Body of pancreas (tissue), 4 donors: ENCODE measurements at regions not wholly inside any gene's neighbourhood (a gene's known extent, or its start where the extent isn't known, plus 50 kb on each side); places are given as distances from the start of the nearest gene placed in this dataset.

ENCODE experiments used
- ATAC-seq: fragments of 150-250 bp; one replicate; pipeline ENCODE4 v1.9.1; 2016
- DNase-seq, 4 donors: peaks; one replicate each; pipeline ENCODE4 v3.0.0-alpha.2; 2019
- H3K27ac ChIP-seq, 4 donors: fragments of 200-600 bp; sonication (generic); 1 replicate in 3 of 4; 2 replicates in 1 of 4; pipeline versions ENCODE4 v1.5.1 to v1.6.1; 2016 to 2019; ENCODE audit warnings: mild to moderate bottlenecking in 1 of 4, mixed read lengths in 1 of 4, moderate library complexity in 1 of 4
- H3K27me3 ChIP-seq, 2 donors: fragments of 200-600 bp; sonication (generic); one replicate each; pipeline ENCODE4 v1.6.0; 2016; ENCODE audit warnings: mild to moderate bottlenecking in 1 of 2
- H3K36me3 ChIP-seq, 2 donors: fragments of 200-600 bp; sonication (generic); replicated peaks in 1 of 2; 2 replicates each; pipeline ENCODE4 v1.5.1; 2016; ENCODE audit warnings: low read depth in 2 of 2; ENCODE audit not compliant: insufficient read depth in 1 of 2
- H3K4me1 ChIP-seq: fragments of 200-600 bp; sonication (generic); one replicate; pipeline ENCODE4 v1.6.0; 2016
- H3K4me3 ChIP-seq, 2 donors: fragments of 200-600 bp; sonication (generic); 1 replicate in 1 of 2; 2 replicates in 1 of 2; pipeline ENCODE4 v1.5.1; 2016 to 2019
- H3K9me3 ChIP-seq, 3 donors: fragments of 200-600 bp; sonication (generic); 1 replicate in 2 of 3; 2 replicates in 1 of 3; pipeline ENCODE4 v1.5.1; 2016
- POLR2A ChIP-seq, 3 donors: fragments of 450-650 bp; IDR thresholded peaks; one replicate each; pipeline ENCODE4 v1.6.1; 2016; ENCODE audit warnings: antibody characterized with exemption in 3 of 3, mild to moderate bottlenecking in 2 of 3
- WGBS, 2 donors: methylation state at CpG; one replicate each; pipeline ENCODE4 v1.1.5; 2017; 5-methylcytosine and 5-hydroxymethylcytosine counted together
- intact Hi-C: fragments of 100-400 bp; cut with DNase I; formaldehyde crosslinking; loops from one replicate; pipeline ENCODE4 v1.15.1; 2023
- TF ChIP-seq, protein P1 (sequence below), 7 experiments: fragments of 450-650 bp in 4 of 7; fragments of 200-600 bp in 3 of 7; sonication (generic) in 3 of 7; IDR thresholded peaks; one replicate each; pipeline ENCODE4 v1.5.1; 2016 to 2019; ENCODE audit warnings: antibody characterized with exemption in 7 of 7

DNA sequence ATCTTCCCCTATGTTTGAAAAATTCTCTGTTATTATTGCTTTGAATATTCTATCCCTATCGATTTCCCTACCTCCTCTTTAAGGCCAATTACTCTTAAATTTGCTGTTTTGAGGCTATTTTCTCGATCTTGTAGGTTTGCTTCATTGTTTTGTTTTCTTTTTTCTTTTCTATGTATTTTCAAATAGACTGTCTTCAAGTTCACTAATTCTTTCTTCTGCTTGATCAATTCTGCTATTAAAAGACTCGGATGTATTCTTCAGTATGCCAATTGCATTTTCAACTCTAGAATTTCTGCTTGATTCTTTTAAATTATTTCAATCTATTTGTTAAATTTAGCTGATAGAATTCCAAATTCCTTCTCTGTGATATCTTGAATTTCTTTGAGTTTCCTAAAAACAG is 144.0 kb upstream of the NANOGP8 start:
- Histone ChIP-seq H3K4me1 (no peaks in the 10 kb centered on the region), H3K36me3 (no peaks in the 10 kb centered on the region), H3K9me3 (no peaks in the 10 kb centered on the region), H3K4me3 (no peak overlapping the region), H3K27me3 (no peaks in the 10 kb centered on the region), H3K27ac (no peak overlapping the region)
- 80 to 93% methylated on average over 3 of the region's 3 CpGs for WGBS, 2 donors
- TF ChIP-seq POLR2A (IDR thresholded peaks at IDR 0.05) = no peak
- TF ChIP-seq, protein P1, sequence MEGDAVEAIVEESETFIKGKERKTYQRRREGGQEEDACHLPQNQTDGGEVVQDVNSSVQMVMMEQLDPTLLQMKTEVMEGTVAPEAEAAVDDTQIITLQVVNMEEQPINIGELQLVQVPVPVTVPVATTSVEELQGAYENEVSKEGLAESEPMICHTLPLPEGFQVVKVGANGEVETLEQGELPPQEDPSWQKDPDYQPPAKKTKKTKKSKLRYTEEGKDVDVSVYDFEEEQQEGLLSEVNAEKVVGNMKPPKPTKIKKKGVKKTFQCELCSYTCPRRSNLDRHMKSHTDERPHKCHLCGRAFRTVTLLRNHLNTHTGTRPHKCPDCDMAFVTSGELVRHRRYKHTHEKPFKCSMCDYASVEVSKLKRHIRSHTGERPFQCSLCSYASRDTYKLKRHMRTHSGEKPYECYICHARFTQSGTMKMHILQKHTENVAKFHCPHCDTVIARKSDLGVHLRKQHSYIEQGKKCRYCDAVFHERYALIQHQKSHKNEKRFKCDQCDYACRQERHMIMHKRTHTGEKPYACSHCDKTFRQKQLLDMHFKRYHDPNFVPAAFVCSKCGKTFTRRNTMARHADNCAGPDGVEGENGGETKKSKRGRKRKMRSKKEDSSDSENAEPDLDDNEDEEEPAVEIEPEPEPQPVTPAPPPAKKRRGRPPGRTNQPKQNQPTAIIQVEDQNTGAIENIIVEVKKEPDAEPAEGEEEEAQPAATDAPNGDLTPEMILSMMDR (IDR thresholded peaks at IDR 0.05) = no peak
- intact Hi-C loops = no loop called here
- DNase-seq (no peak), ATAC-seq (no peak)

DNA sequence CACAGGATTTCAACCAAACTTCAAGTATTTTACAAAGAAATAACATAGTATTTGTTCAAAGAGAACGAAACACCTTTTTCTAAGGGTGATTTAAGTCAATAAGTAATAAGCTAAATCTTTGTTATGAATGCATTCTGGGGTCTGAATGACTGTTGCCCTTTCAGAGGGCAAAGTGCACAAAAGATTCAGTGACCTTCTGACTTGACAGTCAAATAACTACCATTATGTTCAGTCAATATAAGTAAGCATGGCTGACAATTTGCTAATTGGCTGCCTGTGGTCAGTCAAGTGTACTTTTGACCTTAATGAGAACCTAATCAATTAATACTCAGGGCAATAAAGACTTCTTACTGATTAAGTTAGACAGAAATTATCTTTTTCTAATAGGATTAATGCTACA is 133.1 kb upstream of the NANOGP8 start:
- Histone ChIP-seq H3K9me3 (no peaks in the 10 kb centered on the region), H3K4me3 (no peak overlapping the region), H3K36me3 (no peaks in the 10 kb centered on the region), H3K27me3 (no peaks in the 10 kb centered on the region), H3K4me1 (no peaks in the 10 kb centered on the region), H3K27ac (no peak overlapping the region)
- ATAC-seq (no peak), DNase-seq (no peak)
- intact Hi-C loops = no loop called here
- TF ChIP-seq POLR2A (IDR thresholded peaks at IDR 0.05) = no peak
- TF ChIP-seq, protein P1 (IDR thresholded peaks at IDR 0.05) = no peak
- WGBS, 2 donors = 89 to 90% methylated on average over 1 of the region's 1 CpG

DNA sequence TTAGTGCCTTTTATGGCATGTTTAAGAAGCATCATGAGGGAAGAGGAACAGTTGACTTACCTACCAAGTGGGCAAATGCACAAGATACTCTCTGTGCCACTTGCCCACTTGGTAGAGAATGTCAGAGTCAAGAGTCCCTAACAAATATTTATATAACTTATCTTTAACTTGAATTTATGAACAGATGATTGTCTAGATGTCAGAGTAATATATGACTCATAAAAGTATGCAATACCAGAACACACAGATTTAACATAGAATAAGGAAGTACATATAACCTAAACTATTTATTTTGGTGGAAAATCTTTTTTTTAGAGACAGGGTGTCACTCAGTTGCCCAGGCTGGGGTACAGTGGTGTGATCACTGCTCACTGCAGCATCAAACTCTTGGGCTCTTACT is 130.0 kb upstream of the NANOGP8 start:
- Histone ChIP-seq H3K4me3 (no peak overlapping the region), H3K27me3 (no peaks in the 10 kb centered on the region), H3K4me1 (no peaks in the 10 kb centered on the region), H3K9me3 (no peaks in the 10 kb centered on the region), H3K36me3 (no peaks in the 10 kb centered on the region), H3K27ac (no peak overlapping the region)
- intact Hi-C loops = no loop called here
- ATAC-seq = no peak
- DNase-seq = no peak
- TF ChIP-seq, protein P1 (IDR thresholded peaks at IDR 0.05) = no peak
- no peak for TF ChIP-seq POLR2A (IDR thresholded peaks at IDR 0.05)

DNA sequence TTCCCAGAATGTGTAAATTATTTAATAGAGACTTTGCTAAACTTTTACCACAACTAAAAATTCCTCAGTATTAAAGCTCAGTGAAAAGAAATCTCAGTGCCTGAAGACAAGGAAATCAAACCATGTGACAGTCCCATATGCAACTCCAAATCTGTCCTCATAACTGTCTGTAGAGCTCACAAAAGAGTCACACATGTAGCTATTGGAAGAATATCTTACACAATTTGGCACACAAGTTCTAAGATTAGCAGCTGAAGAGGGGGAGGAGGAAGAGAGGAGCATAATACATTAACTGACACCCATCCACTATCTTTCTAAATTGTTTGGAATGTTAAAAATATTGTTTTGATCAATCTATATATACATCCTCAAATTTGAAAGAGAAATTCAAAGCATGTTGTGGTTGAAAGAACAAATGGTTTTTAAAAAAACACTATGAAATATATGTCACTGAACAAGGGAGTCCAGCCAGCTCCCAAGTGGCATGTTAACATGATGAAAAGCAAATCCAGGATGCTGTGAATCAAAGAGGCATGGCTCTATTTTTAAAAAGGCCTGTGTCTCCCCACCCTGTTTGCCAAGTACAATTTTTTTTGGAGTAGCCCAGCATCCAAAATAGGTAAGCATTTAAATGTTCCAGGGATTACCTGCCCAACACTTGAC is 126.3 kb upstream of the NANOGP8 start:
- Histone ChIP-seq H3K9me3 (no peaks in the 10 kb centered on the region), H3K4me3 (no peak overlapping the region), H3K36me3 (no peaks in the 10 kb centered on the region), H3K27me3 (no peaks in the 10 kb centered on the region), H3K4me1 (no peaks in the 10 kb centered on the region), H3K27ac (no peak overlapping the region)
- ATAC-seq = no peak
- intact Hi-C loops = no loop called here
- DNase-seq = no peak
- TF ChIP-seq, protein P1 (IDR thresholded peaks at IDR 0.05) = no peak
- no peak for TF ChIP-seq POLR2A (IDR thresholded peaks at IDR 0.05)

DNA sequence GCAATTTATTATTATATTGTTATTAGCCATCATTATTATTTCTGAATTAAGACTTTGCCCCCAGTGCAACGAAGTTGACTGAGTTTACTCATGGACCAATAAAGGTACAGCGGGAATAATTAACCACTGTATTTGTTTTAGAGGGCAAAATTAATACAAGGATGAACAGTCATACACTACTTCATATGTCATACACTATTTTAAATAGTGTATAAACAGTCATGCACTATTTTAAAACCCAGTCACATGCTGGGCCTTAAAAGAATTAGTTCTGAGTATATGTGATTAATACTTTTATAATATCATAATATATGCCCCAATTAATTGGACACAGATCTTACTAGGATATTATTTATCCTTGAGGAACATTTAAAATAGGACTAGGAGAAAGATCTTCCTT is 125.3 kb upstream of the NANOGP8 start:
- no peaks in the 10 kb centered on the region for H3K27me3 ChIP-seq
- 46 to 48% methylated on average over 2 of the region's 2 CpGs for WGBS, 2 donors
- no peak for TF ChIP-seq POLR2A (IDR thresholded peaks at IDR 0.05)
- TF ChIP-seq, protein P1 (IDR thresholded peaks at IDR 0.05) = no peak
- intact Hi-C loops = no loop called here
- ATAC-seq (no peak), DNase-seq (no peak)
- no peaks in the 10 kb centered on the region for H3K36me3 ChIP-seq
- H3K27ac ChIP-seq = no peak overlapping the region
- no peak overlapping the region for H3K4me3 ChIP-seq
- H3K9me3 ChIP-seq = no peaks in the 10 kb centered on the region
- no peaks in the 10 kb centered on the region for H3K4me1 ChIP-seq
